ENCODE measurements at regions not wholly inside any gene's neighbourhood (a gene's known extent, or its start where the extent isn't known, plus 50 kb on each side); places are given as distances from the start of the nearest gene placed in this dataset.

GRCh38 chr10:29876008-29876555, 183.3 kb downstream of the JCAD start:
- TF ChIP-seq CTCF (IDR thresholded peaks at IDR 0.05; ENCODE audit: extremely low read depth in 1 of 2, insufficient read depth in 1 of 2, low read depth in 1 of 2, low read length in 2 of 2) (no peak), POLR2A (IDR thresholded peaks at IDR 0.05; ENCODE audit: low read depth, low read length) (no peak), POLR2AphosphoS5 (IDR thresholded peaks at IDR 0.05; ENCODE audit: insufficient read depth, low read depth, low read length) (no peak), MYC (IDR thresholded peaks at IDR 0.05; ENCODE audit: low read depth, low read length) (no peak), EZH2 (IDR thresholded peaks at IDR 0.05; ENCODE audit: borderline replicate concordance, low read depth, low read length, severe bottlenecking) (no peak), FOS (IDR thresholded peaks at IDR 0.05; ENCODE audit: borderline replicate concordance, insufficient read depth, low read length) (no peak), GATA2 (IDR thresholded peaks at IDR 0.05; ENCODE audit: insufficient read depth, insufficient read length, low read depth, low read length) (peak; percentile 47), JUN (IDR thresholded peaks at IDR 0.05; ENCODE audit: borderline replicate concordance, insufficient read depth, insufficient read length, low read depth) (no peak)

Data from endothelial cell of umbilical vein (primary cell).